ENCODE measurements at regions not wholly inside any gene's neighbourhood (a gene's known extent, or its start where the extent isn't known, plus 50 kb on each side); places are given as distances from the start of the nearest gene placed in this dataset.
"Not testable (repeated sequence)": the region's sequence is repeated elsewhere in the genome, so short reads cannot be mapped to it uniquely, and the experiment has no call there.

DNA sequence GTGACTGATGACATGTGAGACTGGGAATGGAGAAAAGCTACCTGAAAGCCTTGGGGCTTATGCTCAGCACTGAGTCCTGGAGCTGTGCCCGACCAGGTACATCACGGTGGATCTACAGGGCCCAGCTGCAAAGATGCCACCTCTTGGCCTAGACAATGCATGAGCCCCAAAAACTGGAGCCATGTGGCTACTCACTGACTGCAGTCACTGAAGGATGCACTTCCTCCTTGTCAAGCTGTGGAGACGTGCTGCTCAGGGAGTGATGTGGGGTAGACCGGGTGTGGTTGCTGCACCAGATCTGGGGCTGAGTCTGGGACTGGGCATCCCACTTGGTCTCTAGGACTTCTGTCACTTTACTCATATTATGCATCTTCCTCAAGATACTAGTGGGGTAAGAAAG, 55.8 kb upstream of the FCGR1A start:
- not testable (repeated sequence) for H3K4me1 Mint-ChIP-seq; H3K27me3 Mint-ChIP-seq; H3K27ac Mint-ChIP-seq; H3K36me3 Mint-ChIP-seq (ENCODE audit: low read depth); H3K9me3 Mint-ChIP-seq; ATAC-seq (replicated peaks); H3K4me3 Mint-ChIP-seq

DNA sequence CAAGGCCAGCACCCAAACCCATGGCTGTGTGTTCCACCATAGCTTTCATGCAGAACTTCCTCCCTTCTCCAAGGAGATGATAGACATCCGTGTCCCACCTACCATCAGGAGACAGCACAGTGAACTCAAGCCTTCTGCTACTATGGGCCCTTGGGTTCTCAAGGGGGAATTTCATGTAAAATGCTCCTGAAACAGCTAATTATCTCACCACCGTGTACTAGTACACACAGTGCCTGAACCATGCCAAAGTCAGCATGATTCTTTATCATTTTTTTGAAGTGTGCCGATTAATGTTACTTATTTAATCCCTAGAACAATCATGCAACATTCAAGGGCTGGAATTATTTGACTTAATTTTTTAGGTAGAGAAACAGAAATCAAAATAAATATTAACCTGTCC, 53.9 kb upstream of the FCGR1A start:
- not testable (repeated sequence) for H3K27me3 Mint-ChIP-seq; H3K27ac Mint-ChIP-seq; H3K4me1 Mint-ChIP-seq; H3K36me3 Mint-ChIP-seq (ENCODE audit: low read depth); ATAC-seq (replicated peaks); H3K4me3 Mint-ChIP-seq; H3K9me3 Mint-ChIP-seq

Measured in activated T-helper 17 cell treated with anti-CD3 and anti-CD28 coated beads, Interleukin-2, amount 50 U/mL, for 72 hours (primary cell).